ENCODE measurements at regions not wholly inside any gene's neighbourhood (a gene's known extent, or its start where the extent isn't known, plus 50 kb on each side); places are given as distances from the start of the nearest gene placed in this dataset.
"Not testable (repeated sequence)": the region's sequence is repeated elsewhere in the genome, so short reads cannot be mapped to it uniquely, and the experiment has no call there.

DNA sequence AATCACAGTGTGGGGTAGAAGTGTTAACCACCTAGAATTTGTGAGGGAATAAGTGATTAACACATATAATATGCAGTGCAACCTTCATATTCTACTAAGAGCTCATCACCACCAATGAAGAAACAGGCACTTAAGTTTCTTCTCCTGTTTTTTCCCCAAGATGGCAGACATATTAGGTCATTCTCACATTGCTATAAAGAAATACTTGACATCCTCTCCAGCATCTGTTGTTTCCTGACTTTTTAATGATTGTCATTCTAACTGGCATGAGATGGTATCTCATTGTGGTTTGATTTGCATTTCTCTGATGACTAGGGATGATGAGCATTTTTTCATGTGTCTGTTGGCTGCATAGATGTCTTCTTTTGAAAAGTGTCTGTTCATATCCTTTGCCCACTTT, 301.5 kb upstream of the CLEC14A start:
- DNase-seq, result not testable (repeated sequence)

- DNase-seq, result no peak
Observed at GRCh38 chr14:38556252-38556651, 300.4 kb upstream of the CLEC14A start.

- no peak for DNase-seq
Observed at GRCh38 chr14:38554026-38554425, 298.1 kb upstream of the CLEC14A start.

DNA sequence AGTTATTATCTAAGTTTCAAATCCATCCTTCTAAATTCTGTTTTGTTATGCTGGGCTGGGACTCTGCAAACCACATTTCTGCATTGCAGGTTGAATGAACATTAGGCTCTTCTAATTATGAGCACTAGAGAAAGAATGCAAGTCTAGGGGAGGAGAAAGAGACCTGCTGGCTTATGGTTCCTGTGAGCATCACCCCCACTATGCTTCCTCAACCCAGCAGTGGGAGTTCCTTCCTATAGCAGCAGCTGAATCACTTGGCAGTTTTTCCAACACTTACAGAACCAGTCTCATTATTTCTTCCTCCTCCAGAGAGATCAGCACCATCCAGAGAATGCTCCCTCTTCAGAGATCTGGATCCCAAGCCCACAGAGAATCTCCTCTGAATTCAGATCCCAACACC, 297.7 kb upstream of the CLEC14A start:
- no peak for DNase-seq

DNA sequence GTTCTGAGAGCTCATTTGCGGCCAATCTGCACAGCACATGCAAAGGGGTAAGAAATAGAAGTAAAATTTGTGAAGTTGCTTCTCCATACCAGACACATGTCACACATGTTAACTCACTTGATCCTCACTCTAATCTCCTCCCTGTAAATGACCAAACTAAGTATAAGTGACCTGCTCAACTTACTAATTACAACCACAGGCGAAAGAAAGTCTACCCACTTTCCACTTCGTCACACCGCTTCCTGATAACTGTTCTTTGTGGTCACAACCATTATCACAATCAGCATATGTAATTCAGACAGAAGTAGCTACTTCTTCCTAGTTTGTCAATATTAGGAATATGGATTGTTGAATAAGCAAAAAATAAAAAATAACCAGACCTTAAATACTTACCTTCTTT, 293.7 kb upstream of the CLEC14A start:
- no peak for DNase-seq

GRCh38 chr14:38547961-38548490, 292.1 kb upstream of the CLEC14A start:
- no peak for DNase-seq

- no peak for DNase-seq
Observed at GRCh38 chr14:38546932-38547551, 291.1 kb upstream of the CLEC14A start.

GRCh38 chr14:38544776-38545175, 288.9 kb upstream of the CLEC14A start:
- no peak for DNase-seq

GRCh38 chr14:38543851-38544250, 288.0 kb upstream of the CLEC14A start:
- not testable (repeated sequence) for DNase-seq

DNA sequence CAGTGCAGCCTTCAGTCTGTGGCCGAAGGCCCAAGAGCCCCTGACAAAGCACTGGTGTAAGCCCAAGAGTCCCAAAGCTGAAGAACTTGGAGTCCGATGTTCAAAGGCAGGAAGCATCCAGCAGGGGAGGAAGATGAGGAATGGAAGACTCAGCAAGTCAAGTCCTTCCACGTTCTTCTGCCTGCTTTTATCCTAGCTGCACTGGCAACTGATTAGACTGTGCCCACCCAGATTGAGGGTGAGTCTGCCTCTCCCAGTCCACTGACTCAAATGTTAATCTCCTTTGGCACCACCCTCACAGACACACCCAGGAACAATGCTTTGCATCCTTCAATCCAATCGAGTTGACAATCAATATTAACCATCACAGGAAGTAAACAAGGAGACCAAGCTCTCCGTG, 282.2 kb upstream of the CLEC14A start:
- DNase-seq, result not testable (repeated sequence)

- no peak for DNase-seq
Observed at GRCh38 chr14:38536376-38537038, 280.6 kb upstream of the CLEC14A start.

- no peak for DNase-seq
Observed at GRCh38 chr14:38528582-38528981, 272.7 kb upstream of the CLEC14A start.

- no peak for DNase-seq
Observed at GRCh38 chr14:38527502-38527878, 271.6 kb upstream of the CLEC14A start.

GRCh38 chr14:38526826-38527501, 271.1 kb upstream of the CLEC14A start:
- DNase-seq, result no peak

DNA sequence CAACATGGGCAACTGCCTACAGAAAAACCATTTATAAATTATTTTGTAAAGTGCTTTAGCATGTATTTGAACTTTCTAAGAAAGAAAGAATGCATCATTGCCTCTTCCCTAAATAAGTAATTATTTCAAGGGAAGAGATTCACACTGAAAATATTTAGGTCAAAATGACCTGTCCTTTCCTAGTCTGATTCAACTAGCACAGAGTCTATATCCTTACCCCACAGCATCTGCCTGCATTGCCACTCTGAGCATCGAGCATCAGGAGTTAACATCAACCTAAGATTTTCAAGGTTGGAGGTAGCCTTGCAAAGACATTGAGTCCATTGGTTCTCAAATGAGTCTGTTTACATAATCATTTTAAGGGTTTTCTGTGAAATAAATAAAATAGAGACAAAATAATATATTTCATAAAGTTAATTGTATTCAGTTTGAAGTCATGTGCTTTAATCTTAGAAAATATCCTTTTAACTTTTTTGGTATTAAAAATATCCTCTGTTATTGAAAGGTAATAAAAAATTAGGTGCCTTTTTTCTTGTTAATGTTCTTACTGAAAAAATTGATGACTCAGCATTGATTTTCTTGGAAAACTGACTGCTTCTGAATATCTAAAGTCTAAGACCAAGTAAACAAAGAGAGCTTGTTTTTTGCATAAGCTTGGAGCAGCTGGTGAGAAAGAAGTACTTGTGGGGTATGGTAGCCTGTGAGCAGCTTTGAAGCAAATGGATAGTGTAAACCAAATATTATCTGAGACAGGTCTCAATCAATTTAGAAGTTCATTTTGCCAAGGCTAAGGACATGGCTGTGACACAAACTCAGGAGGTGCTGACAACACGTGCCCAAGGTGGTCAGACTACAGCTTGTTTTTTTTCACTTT, 269.0 kb upstream of the CLEC14A start:
- DNase-seq, result no peak

DNA sequence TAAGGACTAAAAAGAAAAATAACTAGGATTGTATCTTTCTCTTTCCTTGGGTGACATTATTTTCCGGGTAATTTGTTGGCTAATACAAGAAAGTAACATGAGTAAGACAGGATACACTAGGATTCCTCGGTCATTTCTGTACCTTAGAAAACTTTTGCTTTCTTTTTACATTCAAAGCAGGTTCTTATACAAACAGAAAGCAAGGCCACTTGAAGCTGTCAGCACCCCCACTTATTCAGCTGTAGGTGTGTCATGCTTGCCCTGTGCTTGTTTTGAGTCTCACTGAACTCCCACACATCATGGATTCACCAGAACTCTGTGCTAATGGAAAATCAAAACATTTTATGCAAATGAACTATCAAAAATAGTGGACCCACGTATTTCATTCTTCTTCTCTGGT, 266.8 kb upstream of the CLEC14A start:
- no peak for DNase-seq

- no peak for DNase-seq
Observed at GRCh38 chr14:38521591-38521990, 265.7 kb upstream of the CLEC14A start.

GRCh38 chr14:38517426-38517825, 261.5 kb upstream of the CLEC14A start:
- DNase-seq, result no peak

DNA sequence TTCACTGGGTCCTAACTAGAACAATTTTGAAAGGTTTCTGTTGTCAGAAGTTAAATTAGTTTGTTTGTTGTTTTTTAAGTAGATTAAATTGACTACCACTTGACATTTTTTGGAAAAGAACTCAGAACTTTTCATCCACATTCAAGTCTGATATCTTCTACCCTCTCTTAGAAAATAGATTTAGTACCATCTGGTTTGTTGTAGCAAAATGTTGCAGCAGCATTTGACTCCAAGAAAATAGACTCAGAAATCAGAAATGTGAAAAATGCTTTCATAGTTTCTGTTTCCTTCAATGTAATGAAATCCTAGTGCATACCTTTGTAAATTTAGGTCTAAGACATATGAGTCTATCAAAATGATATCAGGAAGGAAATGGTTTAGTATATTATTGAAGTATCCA, 256.3 kb upstream of the CLEC14A start:
- no peak for DNase-seq

- DNase-seq, result no peak
Observed at GRCh38 chr14:38507299-38507698, 251.4 kb upstream of the CLEC14A start.

DNA sequence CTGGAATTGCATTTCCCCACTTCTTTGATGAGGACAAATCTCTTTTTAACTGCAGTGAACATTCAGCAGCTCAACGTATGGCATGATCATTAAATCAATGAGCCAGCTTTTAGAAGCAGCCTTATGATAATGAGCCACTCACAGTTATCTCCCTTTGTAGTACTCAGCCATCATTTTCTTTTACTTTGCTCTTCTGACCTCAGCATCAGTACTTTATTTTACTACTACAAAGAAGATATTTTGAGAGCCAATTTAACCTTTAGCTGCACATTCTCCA, 250.0 kb upstream of the CLEC14A start:
- no peak for DNase-seq

- no peak for DNase-seq
Observed at GRCh38 chr14:38505221-38505972, 249.5 kb upstream of the CLEC14A start.

DNA sequence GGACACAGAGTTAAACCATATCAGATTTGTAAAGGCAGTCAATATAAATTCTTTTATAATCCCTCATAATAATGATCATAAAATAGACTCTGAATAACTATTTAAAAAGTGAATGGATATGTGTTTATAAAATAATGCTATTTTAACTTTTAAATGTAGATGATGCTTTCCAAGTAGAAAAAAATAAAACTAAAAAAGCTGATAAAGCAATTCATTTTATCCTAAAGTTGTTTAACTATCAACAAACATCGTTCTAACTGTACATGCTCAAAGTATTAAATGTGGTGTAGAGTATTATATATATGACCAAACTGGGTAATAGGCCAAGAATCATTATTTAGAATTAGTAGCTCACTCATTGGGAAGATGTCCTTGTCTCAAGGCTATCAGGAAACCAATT, 248.3 kb upstream of the CLEC14A start:
- DNase-seq, result no peak
